SK-N-SH (cell line): ENCODE measurements at regions not wholly inside any gene's neighbourhood (a gene's known extent, or its start where the extent isn't known, plus 50 kb on each side); places are given as distances from the start of the nearest gene placed in this dataset.

ENCODE experiments used
- CTCF ChIP-seq: fragments of 200-600 bp; sonication (generic); IDR thresholded peaks from 2 replicates; pipeline ENCODE4 v1.6.1; 2017; ENCODE audit warnings: antibody characterized with exemption, mild to moderate bottlenecking, moderate library complexity
- EZH2phosphoT487 ChIP-seq: fragments of 200-600 bp; sonication (generic); IDR thresholded peaks from 2 replicates; pipeline ENCODE4 v1.6.1; 2017; ENCODE audit warnings: low read depth, mixed run types, mild to moderate bottlenecking, antibody characterized with exemption, moderate library complexity, borderline replicate concordance
- GABPA ChIP-seq: IDR thresholded peaks from 2 replicates; pipeline ENCODE4 v1.4.0; 2012; ENCODE audit warnings: low read depth, mild to moderate bottlenecking
- NFIC ChIP-seq: IDR thresholded peaks from 2 replicates; pipeline ENCODE4 v1.4.0; 2012; ENCODE audit warnings: borderline replicate concordance
- RCOR1 ChIP-seq: fragments of 150-350 bp; IDR thresholded peaks from 2 replicates; pipeline ENCODE4 v1.6.1; 2017; ENCODE audit warnings: antibody characterized with exemption, low read length
- REST ChIP-seq: IDR thresholded peaks from 2 replicates; pipeline ENCODE4 v1.6.1; 2012; ENCODE audit warnings: mild to moderate bottlenecking, low read depth, low read length, moderate library complexity
- SIN3A ChIP-seq: IDR thresholded peaks from 2 replicates; pipeline ENCODE4 v1.6.1; 2012; ENCODE audit warnings: low read depth, mild to moderate bottlenecking, low read length, moderate library complexity, borderline replicate concordance
- USF1 ChIP-seq: IDR thresholded peaks from 2 replicates; pipeline ENCODE4 v1.4.0; 2012; ENCODE audit warnings: low read depth, borderline replicate concordance
- USF2 ChIP-seq: fragments of 150-350 bp; IDR thresholded peaks from 2 replicates; pipeline ENCODE4 v1.6.1; 2017; ENCODE audit warnings: antibody characterized with exemption, low read length, low read depth, borderline replicate concordance

GRCh38 chr9:120307599-120307998 lies 272.4 kb downstream of the CDK5RAP2 start:
- TF ChIP-seq RCOR1: no peak
- TF ChIP-seq NFIC: no peak
- TF ChIP-seq GABPA: no peak
- no peak for TF ChIP-seq EZH2phosphoT487
- TF ChIP-seq USF2: no peak
- TF ChIP-seq REST: no peak
- TF ChIP-seq CTCF: no peak
- TF ChIP-seq SIN3A: no peak
- no peak for TF ChIP-seq USF1
